Spinal cord (tissue), 9 donors: ENCODE measurements at regions not wholly inside any gene's neighbourhood (a gene's known extent, or its start where the extent isn't known, plus 50 kb on each side); places are given as distances from the start of the nearest gene placed in this dataset.
"Not testable (repeated sequence)": the region's sequence is repeated elsewhere in the genome, so short reads cannot be mapped to it uniquely, and the experiment has no call there.

ENCODE experiments used
- DNase-seq, 6 donors: peaks; one replicate each; pipeline versions ENCODE4 v3.0.0 to v3.0.0-alpha.2; 2013 to 2015; ENCODE audit warnings: low spot score in 6 of 6, low read depth in 4 of 6
- H3K27ac ChIP-seq: one replicate; pipeline ENCODE4 v1.5.1; 2013; ENCODE audit warnings: low read depth, low read length, control low read depth
- H3K27me3 ChIP-seq: one replicate; pipeline ENCODE4 v1.6.1; 2013; ENCODE audit warnings: low read length; ENCODE audit not compliant: control insufficient read depth, insufficient read depth
- H3K36me3 ChIP-seq: one replicate; pipeline ENCODE4 v1.6.1; 2013; ENCODE audit warnings: low read length; ENCODE audit not compliant: control insufficient read depth, insufficient read depth
- H3K4me1 ChIP-seq: one replicate; pipeline ENCODE4 v1.6.1; 2013; ENCODE audit warnings: low read length; ENCODE audit not compliant: control insufficient read depth, insufficient read depth
- H3K4me3 ChIP-seq: one replicate; pipeline ENCODE4 v1.5.1; 2013; ENCODE audit warnings: low read depth, low read length, control low read depth
- H3K9me3 ChIP-seq: one replicate; pipeline ENCODE4 v1.6.1; 2013; ENCODE audit warnings: low read length; ENCODE audit not compliant: control insufficient read depth, insufficient read depth
- WGBS: methylation state at CpG from one replicate; pipeline ENCODE4 v1.1.5; 2013; ENCODE audit warnings: missing lambda C conversion rate; ENCODE audit not compliant: insufficient coverage; 5-methylcytosine and 5-hydroxymethylcytosine counted together
- donor health status: healthy.

DNA sequence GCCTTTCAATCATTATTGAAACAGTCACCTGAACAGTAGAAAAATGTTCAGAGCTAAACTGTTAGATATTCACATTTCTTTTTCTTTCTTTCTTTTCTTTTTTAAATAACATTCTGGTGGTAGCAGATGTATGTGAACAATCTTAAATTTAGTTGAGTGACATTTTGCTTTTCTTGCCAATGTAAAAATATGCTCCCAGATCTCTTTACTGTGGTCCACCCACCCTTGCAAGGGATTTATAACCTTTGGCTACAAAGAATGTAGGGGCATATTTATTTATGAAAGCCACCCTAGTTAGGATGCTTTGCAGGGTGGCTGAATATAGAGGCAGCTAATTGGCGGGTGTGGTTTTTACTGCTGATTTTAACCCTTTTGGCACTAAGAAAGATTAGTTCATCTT, 473.9 kb downstream of the MFSD1 start:
- WGBS, result 80% methylated on average over 1 of the region's 1 CpG
- no peaks in the 10 kb centered on the region for H3K27me3 ChIP-seq

GRCh38 chr3:159277814-159278213, 476.0 kb downstream of the MFSD1 start:
- H3K9me3 ChIP-seq, result no peaks in the 10 kb centered on the region
- 85% methylated on average over 4 of the region's 5 CpGs for WGBS
- H3K27ac ChIP-seq, result no peak overlapping the region
- H3K27me3 ChIP-seq, result no peaks in the 10 kb centered on the region
- no peak overlapping the region for H3K4me3 ChIP-seq
- DNase-seq, result no peak
- H3K4me1 ChIP-seq, result no peaks in the 10 kb centered on the region
- H3K36me3 ChIP-seq, result no peaks in the 10 kb centered on the region

More for the DNA sequence above, 473.9 kb downstream of the MFSD1 start:
- Histone ChIP-seq H3K4me1 (no peaks in the 10 kb centered on the region), H3K4me3 (no peak overlapping the region), H3K36me3 (no peaks in the 10 kb centered on the region), H3K27ac (no peak overlapping the region), H3K9me3 (no peaks in the 10 kb centered on the region)
- peak in 1 of 6 donors; percentile 59 for DNase-seq

GRCh38 chr3:159280386-159281191, 478.7 kb downstream of the MFSD1 start:
- Histone ChIP-seq H3K4me1 (no peaks in the 10 kb centered on the region), H3K4me3 (no peak overlapping the region), H3K27ac (no peak overlapping the region), H3K27me3 (no peaks in the 10 kb centered on the region), H3K9me3 (no peaks in the 10 kb centered on the region), H3K36me3 (no peaks in the 10 kb centered on the region)
- peak in 3 of 6 donors; percentile 11 to 92 (median 85) for DNase-seq
- WGBS, result 69% methylated on average over 3 of the region's 10 CpGs

DNA sequence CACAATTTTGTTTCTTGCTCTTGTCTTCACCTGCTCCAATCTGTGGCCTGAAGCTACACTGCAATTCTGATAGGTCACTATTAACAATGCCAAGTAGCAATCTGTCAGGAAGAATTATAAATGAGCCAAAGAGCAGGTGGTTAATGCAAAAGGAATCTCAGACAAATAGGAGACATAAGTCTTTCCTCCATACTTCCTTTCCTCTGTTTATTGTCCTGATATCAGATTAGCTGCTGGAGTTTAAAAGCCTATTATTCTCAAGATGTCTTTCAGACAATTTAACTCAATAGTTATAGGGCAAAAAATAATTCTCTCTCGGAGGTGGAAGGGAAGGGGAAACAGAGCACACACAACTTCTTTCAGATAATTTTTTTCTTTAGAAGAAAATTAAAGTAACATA, 491.6 kb downstream of the MFSD1 start:
- Histone ChIP-seq H3K4me1 (no peaks in the 10 kb centered on the region), H3K27ac (no peak overlapping the region), H3K9me3 (no peaks in the 10 kb centered on the region), H3K36me3 (no peaks in the 10 kb centered on the region), H3K4me3 (no peak overlapping the region), H3K27me3 (no peaks in the 10 kb centered on the region)
- DNase-seq, result no peak
- no CpG with 5 or more reads among the region's 1 CpG for WGBS

DNA sequence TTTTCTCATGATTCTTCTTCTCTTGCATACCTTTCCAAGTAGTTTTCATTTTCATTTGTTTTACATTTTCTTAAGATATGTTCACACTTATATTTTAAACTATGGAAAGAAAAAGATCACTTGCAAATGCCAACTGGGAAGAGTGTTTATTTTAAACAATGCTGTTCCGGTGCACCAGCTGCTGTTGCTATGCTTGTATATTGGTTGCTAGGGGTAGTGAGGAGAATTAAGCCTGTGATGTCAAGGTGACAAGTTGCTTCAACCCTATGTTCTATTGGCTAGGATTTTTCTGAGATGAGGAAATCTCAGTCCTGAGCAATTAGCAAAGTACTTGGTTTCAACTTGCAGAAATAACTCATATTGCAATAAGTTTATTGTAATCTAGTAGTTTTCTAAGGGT, 500.1 kb downstream of the MFSD1 start:
- Histone ChIP-seq H3K9me3 (no peaks in the 10 kb centered on the region), H3K27ac (no peak overlapping the region), H3K27me3 (no peaks in the 10 kb centered on the region), H3K4me1 (no peaks in the 10 kb centered on the region), H3K4me3 (no peak overlapping the region), H3K36me3 (no peaks in the 10 kb centered on the region)
- 0% methylated on average over 1 of the region's 1 CpG for WGBS
- DNase-seq, result peak in 2 of 6 donors; percentile 44 to 53

DNA sequence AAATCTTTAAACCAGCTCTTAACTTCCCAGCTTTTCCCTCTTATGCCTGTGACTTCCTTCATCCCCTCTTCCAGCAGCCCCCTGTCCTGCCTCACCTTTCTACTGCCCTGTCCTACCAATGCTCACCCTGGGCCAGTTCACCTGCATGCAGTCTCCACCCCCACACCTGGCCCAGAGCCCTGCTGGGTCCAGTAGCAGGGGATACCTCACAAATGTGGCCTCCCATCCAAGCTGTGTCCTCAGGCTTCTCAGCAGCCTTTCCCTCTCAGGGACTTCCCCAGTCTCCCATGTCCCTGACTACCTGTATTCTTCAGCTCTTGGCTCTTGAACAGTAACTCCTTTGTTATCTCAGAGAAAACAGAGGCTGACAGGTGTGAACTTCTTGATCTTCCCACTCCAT, 503.2 kb downstream of the MFSD1 start:
- Histone ChIP-seq H3K9me3 (no peaks in the 10 kb centered on the region), H3K4me1 (no peaks in the 10 kb centered on the region), H3K27me3 (no peaks in the 10 kb centered on the region), H3K27ac (no peak overlapping the region), H3K36me3 (no peaks in the 10 kb centered on the region), H3K4me3 (no peak overlapping the region)
- no peak for DNase-seq

GRCh38 chr3:159316706-159317105, 514.9 kb downstream of the MFSD1 start:
- H3K27ac ChIP-seq, H3K4me1 ChIP-seq, H3K27me3 ChIP-seq, H3K36me3 ChIP-seq, H3K9me3 ChIP-seq, H3K4me3 ChIP-seq, DNase-seq: not testable (repeated sequence)
- WGBS, result no CpG with 5 or more reads among the region's 3 CpGs

DNA sequence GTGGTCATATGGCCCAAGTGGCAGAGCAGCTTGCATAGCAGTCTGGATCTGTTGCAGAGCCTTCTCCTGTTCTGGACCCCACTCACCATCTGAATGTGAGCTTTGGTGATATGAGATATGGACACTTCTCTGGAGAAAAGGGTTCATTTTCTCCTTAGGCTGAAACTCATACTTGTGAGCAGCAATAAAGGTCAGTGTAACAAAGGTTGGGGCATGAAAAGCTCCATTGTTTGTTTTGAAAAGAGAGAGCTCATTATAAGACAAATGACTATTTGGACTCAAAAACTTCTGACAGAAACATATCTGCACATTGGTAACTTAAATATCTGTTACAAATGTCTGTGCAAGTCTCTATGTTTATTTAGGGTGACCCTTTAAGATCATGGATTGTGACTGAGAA, 517.3 kb downstream of the MFSD1 start:
- no peaks in the 10 kb centered on the region for H3K4me1 ChIP-seq
- no peaks in the 10 kb centered on the region for H3K27me3 ChIP-seq
- no peak for DNase-seq
- H3K4me3 ChIP-seq, result no peak overlapping the region
- H3K27ac ChIP-seq, result no peak overlapping the region
- H3K36me3 ChIP-seq, result no peaks in the 10 kb centered on the region
- H3K9me3 ChIP-seq, result no peaks in the 10 kb centered on the region

DNA sequence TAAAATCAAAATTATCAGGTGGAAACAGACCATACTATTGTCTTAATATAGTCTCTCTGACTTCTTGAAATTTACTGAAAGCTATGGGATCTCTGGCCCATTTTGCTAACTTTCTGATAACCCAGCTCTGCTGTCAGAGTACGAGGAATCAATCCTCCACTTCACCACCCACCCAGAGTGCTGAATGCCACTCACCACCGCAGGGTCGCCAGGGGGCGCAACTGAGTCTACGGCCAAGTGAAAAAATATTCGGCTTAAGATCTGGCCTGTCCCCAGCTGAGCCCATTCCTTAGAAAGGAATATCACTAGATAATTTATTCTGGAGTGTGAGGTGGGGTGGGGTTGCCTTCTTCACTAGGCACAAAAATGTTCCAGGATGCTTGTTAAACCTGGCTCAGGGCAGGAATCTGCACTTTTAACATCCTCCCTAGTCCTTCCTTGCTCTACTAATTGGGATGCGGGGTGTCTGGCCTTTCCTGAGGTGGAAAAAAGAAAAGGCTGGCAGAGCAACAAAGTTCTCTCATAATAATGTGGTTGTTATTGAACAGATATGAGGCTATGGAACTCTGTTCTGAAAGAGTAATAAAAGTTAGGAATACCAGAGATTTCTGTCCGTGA, 520.6 kb downstream of the MFSD1 start:
- H3K27ac ChIP-seq, result no peak overlapping the region
- no peaks in the 10 kb centered on the region for H3K9me3 ChIP-seq
- no peaks in the 10 kb centered on the region for H3K36me3 ChIP-seq
- WGBS, result 57% methylated on average over 1 of the region's 8 CpGs
- DNase-seq, result no peak
- H3K4me3 ChIP-seq, result no peak overlapping the region
- H3K4me1 ChIP-seq, result no peaks in the 10 kb centered on the region
- no peaks in the 10 kb centered on the region for H3K27me3 ChIP-seq

- 67% methylated on average over 1 of the region's 3 CpGs for WGBS
- Histone ChIP-seq H3K9me3 (no peaks in the 10 kb centered on the region), H3K27me3 (no peaks in the 10 kb centered on the region), H3K4me3 (no peak overlapping the region), H3K4me1 (no peaks in the 10 kb centered on the region), H3K27ac (no peak overlapping the region), H3K36me3 (no peaks in the 10 kb centered on the region)
- no peak for DNase-seq
Measured at GRCh38 chr3:159323848-159324247, 522.0 kb downstream of the MFSD1 start.
